CD4-positive, alpha-beta T cell treated with Interleukin-15 for 4 hours (primary cell): ENCODE measurements at regions not wholly inside any gene's neighbourhood (a gene's known extent, or its start where the extent isn't known, plus 50 kb on each side); places are given as distances from the start of the nearest gene placed in this dataset.
"Not testable (repeated sequence)": the region's sequence is repeated elsewhere in the genome, so short reads cannot be mapped to it uniquely, and the experiment has no call there.

Experiments used
- DNase-seq: peaks from one replicate; pipeline ENCODE4 v3.0.0-alpha.2; 2020; ENCODE audit warnings: low spot score

DNA sequence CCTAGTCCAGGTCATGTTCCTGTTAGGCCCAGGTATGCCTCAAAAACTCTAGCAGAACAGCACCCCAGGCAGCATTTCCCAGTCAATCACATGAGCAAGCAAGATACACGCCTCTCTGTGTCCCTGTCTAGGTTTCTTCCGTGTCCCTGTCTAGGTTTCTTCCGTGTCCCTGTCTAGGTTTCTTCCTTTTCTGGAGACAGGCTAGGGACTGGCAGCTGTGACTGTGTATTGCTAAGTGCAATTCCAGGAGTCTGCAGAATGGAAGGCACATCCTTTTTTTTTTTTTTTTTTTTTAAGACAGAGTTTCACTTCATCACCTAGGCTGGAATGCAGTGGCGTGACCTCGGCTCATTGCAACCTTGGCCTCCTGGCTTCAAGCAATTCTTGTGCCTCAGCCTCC lies 77.6 kb downstream of the SETD4 start:
- no peak for DNase-seq

DNA sequence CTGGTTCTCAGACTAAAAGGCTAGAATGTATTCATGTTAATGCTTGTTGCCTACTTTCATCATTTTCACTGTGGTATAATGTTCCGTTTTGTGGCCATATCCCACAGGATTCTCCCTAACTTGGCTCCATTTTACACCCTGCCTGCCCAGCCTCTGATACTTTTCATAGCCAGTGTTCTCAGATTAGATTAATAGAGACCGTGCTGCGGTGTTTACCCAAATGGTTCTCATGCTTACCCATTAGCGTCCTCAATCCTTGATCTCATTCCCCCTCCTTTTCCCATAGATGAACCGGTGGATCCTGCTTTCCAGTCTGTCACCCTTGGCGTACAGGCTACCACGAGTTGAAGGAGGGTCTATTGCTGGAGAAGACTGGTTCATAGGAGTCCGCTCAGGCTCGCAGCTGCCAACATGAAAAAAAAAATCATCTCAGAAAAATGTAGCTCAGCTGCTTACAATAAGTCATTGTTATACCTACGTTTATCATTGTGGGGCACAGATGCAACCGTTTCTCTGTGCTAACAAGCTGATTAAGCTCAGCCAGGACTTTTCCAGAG lies 78.7 kb downstream of the SETD4 start:
- no peak for DNase-seq

DNA sequence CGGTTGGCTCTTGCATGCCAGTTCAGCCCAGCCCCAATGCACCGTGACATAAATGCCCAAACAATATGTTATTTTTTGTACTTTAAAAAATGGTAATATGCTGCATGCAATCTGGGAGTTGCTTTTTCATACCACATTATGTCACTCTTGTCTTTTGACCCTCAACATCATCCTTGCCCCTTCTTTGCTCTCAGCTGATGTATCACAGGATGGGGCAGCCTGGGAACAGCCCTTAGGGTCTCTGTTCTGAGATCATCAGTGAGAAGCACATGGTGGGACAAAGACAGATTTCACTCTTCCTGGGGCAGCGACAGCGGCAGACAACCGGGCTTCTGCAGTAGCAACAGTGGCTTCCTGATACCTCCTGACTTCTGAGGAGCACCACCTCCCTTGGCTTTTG lies 79.5 kb downstream of the SETD4 start:
- DNase-seq, result no peak

GRCh38 chr21:35977860-35978259 lies 82.5 kb downstream of the SETD4 start:
- not testable (repeated sequence) for DNase-seq

DNA sequence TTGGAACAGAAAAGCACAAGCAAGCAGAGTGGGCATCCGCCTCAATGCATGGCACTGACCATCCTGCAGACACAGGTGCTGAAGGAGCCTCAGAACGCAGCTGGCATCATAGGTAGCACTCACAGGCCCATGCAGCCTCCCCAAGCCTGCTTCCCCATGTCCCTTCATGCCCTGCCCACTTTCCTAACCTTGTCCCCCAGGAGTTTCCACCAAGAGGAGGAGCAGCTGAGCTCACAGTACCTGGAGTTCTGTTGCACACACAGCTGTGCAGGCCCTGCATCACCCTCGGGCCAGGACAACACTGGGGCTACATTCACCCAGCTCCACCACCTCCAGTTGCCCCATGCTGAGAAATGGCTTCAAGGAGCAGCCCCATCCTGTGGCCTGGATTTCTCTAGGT lies 83.4 kb downstream of the SETD4 start:
- DNase-seq, result no peak

DNA sequence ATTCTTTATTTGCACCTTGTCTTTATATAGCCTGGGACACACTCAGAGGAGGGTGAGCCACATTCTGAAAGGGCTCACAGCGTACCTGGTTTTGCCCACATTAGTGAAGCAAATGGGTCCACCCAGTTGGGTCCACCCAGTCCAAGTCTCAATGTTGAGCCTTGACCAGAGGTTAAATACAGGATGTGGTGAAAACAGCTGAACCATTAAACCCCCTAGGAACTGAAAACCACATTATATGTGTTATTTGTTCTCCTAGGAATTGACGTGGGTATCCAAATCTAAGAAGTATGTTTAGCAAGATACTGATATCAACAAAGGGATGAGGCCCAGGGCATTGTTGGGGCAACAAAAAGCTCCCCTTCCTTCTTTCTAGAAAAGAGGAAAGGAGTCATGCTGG lies 83.8 kb downstream of the SETD4 start:
- DNase-seq, result no peak

- no peak for DNase-seq
Measured at GRCh38 chr21:35974775-35975174, 85.6 kb downstream of the SETD4 start.

DNA sequence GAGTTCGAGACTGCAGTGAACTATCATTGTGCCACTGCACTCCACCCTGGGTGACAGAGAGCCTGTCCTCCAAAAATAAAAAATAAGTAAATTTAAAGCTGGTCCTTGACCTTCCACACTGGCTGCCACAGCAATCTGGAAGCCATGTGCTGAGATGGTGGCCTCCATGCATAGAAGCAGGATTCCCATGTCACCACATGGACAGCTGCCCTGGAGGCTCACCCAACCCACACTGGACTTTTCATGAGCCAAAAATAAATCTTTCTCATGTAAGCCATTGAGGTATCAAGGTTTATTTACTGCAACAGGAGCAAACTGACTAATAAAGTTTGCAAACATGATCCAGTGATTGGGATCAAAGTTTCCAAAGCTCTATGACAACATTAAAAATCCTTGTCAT lies 88.5 kb downstream of the SETD4 start:
- DNase-seq, result no peak

- DNase-seq, result no peak
Measured at GRCh38 chr21:35969281-35969680, 91.0 kb downstream of the SETD4 start.

- no peak for DNase-seq
Measured at GRCh38 chr21:35968564-35968963, 91.8 kb downstream of the SETD4 start.

DNA sequence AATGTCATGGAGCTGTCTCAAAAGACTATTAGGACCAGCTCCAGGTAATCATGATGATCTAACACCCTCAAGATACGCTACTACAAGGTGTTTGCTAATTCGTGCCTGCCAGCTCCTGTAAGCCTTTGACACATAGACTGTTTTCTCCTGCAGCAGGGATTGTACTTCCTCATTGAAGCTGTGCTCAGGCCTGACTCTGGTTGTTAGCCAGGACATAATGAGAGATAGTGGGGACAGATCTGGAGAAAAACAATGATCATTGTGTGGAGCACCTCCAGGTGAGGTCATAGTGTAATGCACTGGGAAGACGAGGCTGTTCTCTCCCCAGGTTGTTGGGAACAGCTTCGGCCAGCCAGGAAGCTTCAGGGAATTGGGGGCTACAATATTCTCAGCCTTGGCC lies 94.6 kb downstream of the SETD4 start:
- DNase-seq, result no peak

GRCh38 chr21:35963920-35964451 lies 96.3 kb downstream of the SETD4 start:
- DNase-seq, result no peak

DNA sequence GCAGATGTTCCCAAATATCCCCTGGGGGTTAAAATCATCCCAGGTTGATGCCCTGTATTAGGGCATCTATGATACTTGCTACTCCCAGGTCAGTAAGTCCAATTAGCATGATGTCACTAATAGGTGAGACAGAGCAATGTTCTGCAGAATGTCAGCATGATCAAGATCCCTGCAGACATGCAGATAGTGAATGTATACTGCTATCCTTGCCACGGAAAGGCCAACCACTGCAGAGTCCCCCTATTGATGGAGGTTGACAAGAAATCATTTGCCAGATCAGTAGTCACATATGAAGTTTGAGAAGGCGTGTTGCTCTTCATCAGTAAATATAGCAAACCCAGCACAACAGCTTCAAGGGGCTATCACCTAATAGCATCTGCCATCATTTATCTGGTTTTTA lies 97.4 kb downstream of the SETD4 start:
- DNase-seq, result no peak

DNA sequence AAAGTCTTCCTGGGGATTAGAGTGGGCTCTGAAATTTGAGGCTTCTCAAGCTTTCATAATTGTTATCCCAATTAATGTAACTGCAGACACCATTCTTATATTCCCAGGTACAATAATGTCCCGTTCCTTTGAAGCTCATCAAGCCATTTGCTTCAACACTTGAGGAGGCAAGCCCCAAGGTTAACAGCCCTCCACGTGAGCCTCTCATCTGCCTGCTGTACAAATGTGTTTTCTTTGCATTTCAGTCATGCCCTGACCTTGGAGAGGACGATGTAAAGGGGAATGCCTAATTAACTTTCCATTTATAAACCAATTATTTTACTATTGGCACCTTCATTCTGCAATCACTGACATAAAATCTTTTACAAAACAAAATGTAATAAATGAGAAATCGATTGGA lies 106.3 kb downstream of the SETD4 start:
- no peak for DNase-seq

GRCh38 chr21:35953597-35953996 lies 106.7 kb downstream of the SETD4 start:
- no peak for DNase-seq

GRCh38 chr21:35952651-35953340 lies 107.5 kb downstream of the SETD4 start:
- DNase-seq, result no peak

- DNase-seq, result no peak
Measured at GRCh38 chr21:35948982-35949381, 111.3 kb downstream of the SETD4 start.

DNA sequence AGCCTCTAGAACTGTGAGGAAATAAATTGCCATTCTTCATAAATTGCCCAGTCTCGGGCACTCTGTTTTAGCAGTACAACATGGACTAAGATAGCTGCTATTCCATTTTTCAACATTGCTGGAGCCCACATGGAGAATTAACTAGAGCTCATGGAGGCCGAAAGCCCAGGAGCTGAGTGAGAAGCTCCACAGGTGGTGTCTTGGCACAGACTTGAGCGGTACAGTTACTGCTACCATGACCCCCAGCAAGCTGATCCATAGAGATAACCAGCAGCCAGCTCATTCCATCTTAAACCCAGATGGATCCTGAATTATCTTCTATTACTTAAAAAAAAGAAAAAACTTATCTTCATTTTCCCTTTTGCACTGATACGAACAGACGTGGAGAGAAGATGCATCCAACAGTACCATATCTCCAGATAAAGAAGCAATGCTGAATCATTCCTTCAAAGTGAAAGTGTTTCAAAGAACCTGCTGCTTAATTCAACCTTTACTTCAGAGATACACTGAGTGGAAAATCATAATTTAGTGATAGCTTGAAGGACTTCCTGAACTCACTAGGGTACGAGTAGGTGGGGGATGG lies 115.1 kb downstream of the SETD4 start:
- DNase-seq, result no peak

DNA sequence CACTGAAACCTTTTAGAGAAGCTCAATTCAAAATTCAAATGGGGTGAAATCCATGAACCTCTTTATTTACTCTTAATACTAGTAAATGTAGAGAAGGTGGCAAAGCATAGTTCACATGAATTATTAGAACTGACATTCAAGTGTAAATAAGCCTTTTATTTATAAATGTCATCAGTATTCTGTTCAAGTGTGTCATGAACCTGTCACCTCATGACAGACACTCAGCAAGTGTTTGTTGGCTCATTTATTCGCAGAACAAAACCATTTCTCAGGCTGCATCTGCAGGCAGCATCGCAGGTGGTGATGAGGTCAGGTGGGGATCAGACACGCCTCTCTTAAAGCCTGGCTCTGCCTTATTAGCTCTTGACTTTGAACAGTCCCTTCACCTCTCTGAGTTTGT lies 116.6 kb downstream of the SETD4 start:
- no peak for DNase-seq

- DNase-seq, result no peak
Measured at GRCh38 chr21:35942211-35943144, 117.8 kb downstream of the SETD4 start.

DNA sequence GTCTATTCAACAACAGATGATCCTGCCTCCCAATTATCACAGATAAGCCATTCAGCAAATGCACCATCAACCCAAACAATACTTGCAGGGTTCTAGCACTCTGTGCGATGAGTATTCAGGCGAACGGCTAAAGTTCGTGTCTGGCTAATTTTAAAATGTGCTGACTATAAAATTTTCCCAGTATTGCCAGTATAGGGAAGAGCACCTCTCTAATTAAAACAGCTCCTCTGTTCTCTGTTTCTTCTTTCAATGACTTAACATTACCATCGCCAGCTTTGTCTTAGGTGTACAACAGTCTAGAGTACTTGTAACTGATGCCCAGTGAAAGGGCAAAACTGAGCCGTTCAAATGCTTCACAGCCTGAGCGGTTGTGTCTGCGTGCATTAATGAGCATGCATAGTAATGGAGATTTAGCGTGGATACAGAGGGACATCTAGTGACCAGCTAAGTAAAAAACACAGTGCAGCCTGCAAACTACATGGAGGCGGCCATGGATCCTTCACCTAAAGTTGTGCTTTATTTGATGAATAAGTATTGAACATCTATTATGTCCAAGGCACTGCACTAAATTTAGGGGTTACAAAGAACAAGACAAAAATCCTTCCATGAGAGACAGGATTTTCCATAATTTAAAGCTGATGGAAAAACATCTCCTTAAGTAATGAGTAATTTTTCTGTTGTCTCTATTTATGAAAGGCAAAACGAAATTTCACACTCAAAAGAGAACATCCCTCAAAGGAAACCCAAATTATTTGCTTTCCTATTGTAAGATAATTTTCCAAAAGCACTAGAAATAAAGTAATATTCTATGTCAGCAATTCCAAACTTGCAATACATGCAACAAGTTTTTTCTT lies 120.0 kb downstream of the SETD4 start:
- no peak for DNase-seq

DNA sequence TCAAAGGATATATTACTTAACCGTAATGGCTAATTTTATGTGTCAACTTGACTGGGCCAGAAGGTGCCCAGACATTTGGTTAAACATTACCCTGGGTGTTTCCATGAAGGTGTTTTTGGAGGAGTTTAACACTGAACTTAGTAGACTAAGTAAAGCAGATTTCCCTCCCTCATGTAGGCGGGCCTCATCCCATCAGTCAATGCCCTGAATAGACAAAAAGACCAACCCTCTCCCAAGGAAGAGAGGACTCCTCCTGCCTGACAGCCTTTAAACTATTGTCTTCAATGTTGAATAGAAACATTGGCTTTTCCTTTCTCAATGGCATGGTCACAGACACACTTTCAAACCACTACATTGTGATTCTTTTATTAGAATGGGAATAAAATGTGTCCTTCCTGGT lies 121.9 kb downstream of the SETD4 start:
- DNase-seq, result no peak
